ENCODE measurements at regions not wholly inside any gene's neighbourhood (a gene's known extent, or its start where the extent isn't known, plus 50 kb on each side); places are given as distances from the start of the nearest gene placed in this dataset.

DNA sequence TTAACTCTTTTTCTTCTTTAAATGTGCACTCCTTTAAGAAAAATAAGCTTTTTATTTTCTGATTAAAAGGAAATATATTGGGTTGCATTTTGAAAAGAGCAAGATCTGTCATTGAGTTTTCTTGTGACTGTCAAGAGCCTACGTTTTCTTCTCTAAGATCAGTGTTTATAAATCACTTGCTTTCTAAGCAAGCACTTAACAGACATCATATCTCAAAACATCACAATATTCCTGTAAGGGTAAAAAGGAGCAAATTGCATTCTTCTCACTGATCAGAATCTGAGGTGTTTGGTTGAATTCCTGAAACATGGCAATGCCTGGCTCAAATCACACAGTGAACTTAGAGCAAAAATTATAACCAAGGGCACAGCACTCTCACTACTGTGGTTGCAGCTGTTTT is 231.3 kb downstream of the PCDH17 start:
- TF ChIP-seq, protein P1, sequence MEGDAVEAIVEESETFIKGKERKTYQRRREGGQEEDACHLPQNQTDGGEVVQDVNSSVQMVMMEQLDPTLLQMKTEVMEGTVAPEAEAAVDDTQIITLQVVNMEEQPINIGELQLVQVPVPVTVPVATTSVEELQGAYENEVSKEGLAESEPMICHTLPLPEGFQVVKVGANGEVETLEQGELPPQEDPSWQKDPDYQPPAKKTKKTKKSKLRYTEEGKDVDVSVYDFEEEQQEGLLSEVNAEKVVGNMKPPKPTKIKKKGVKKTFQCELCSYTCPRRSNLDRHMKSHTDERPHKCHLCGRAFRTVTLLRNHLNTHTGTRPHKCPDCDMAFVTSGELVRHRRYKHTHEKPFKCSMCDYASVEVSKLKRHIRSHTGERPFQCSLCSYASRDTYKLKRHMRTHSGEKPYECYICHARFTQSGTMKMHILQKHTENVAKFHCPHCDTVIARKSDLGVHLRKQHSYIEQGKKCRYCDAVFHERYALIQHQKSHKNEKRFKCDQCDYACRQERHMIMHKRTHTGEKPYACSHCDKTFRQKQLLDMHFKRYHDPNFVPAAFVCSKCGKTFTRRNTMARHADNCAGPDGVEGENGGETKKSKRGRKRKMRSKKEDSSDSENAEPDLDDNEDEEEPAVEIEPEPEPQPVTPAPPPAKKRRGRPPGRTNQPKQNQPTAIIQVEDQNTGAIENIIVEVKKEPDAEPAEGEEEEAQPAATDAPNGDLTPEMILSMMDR (IDR thresholded peaks at IDR 0.05), result no peak
- TF ChIP-seq POLR2A (IDR thresholded peaks at IDR 0.05), result no peak
- TF ChIP-seq POLR2AphosphoS5 (IDR thresholded peaks at IDR 0.05), result no peak

Measured in prostate gland (tissue), 2 donors.